ENCODE measurements at regions not wholly inside any gene's neighbourhood (a gene's known extent, or its start where the extent isn't known, plus 50 kb on each side); places are given as distances from the start of the nearest gene placed in this dataset.

- TF ChIP-seq CTCF (conservative IDR thresholded peaks at IDR 0.05; ENCODE audit: low read depth, low read length) = no peak
- peak; percentile 75 for DNase-seq (ENCODE audit: low read depth)
- H3K4me3 ChIP-seq (ENCODE audit: low read depth, low read length) = no peak overlapping the region
Observed at GRCh38 chr3:102181175-102181920, 253.5 kb upstream of the ZPLD1 start.

- DNase-seq (ENCODE audit: low read depth) = peak; percentile 99
- no peak overlapping the region for H3K4me3 ChIP-seq (ENCODE audit: low read depth, low read length)
- no peak for TF ChIP-seq CTCF (conservative IDR thresholded peaks at IDR 0.05; ENCODE audit: low read depth, low read length)
Observed at GRCh38 chr3:102182162-102182561, 252.7 kb upstream of the ZPLD1 start.

DNA sequence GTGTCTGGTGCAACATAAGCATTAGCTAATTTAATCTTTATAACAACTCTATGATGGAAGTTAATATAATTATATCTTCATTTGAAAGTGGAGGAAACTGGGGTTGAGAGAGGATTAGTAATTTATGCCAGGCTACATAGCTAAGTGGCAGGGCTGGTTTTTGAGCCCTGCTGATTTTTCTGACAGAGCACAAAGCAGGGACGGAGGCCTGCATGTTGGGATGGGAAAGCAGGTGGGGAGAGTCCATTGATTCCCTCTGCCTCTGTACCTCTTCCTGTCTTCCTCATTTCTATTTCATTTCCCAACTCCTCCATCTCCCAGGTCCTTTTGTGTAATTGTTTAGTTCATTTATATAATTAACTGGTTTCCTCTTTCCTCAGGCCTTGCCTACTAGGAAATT lies 251.6 kb upstream of the ZPLD1 start:
- TF ChIP-seq CTCF (conservative IDR thresholded peaks at IDR 0.05; ENCODE audit: low read depth, low read length) = no peak
- no peak for DNase-seq (ENCODE audit: low read depth)
- no peak overlapping the region for H3K4me3 ChIP-seq (ENCODE audit: low read depth, low read length)

DNA sequence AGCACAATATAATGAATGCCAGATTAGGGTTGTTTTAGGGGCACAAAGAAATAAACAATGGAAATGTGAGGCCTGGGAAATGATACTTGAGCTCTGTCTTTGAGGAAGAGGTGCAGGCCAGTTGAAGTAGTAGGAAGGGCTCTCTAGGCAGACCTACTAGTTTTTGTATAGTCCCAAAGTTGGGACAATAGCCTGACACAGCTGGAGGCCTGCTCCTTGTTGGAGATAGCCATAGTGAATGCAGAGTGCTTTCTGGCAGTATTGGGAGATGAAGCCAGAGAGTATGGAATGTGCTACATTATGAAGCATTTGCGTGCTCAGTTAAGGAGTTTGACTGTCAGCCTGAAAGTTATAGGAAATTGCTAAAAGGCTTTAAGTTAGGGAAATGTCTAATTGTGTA lies 251.2 kb upstream of the ZPLD1 start:
- TF ChIP-seq CTCF (conservative IDR thresholded peaks at IDR 0.05; ENCODE audit: low read depth, low read length) = no peak
- H3K4me3 ChIP-seq (ENCODE audit: low read depth, low read length) = no peak overlapping the region
- no peak for DNase-seq (ENCODE audit: low read depth)

DNA sequence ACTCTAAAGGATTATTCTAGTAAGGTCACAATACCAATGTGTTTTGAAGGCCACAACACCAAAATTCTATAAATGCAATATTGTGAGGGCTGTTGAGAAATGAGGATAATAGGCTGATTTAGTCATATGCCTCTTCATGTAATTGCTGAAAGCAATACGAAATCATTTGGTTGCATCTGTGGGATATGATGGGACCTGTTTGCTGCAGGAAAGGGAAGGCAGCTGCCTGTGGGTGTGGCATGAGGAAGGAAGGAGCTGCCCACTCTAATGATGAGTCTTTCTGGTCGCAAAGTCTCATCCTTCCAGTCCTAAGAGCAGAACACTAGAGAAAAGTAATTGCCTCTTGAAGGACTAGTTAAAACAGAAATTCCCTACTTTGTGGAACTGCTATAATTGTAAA lies 245.3 kb upstream of the ZPLD1 start:
- DNase-seq (ENCODE audit: low read depth) = no peak
- H3K4me3 ChIP-seq (ENCODE audit: low read depth, low read length) = no peak overlapping the region
- no peak for TF ChIP-seq CTCF (conservative IDR thresholded peaks at IDR 0.05; ENCODE audit: low read depth, low read length)

GRCh38 chr3:102189956-102190723 lies 244.7 kb upstream of the ZPLD1 start:
- no peak for DNase-seq (ENCODE audit: low read depth)

More at GRCh38 chr3:102189956-102190723, 244.7 kb upstream of the ZPLD1 start:
- no peak overlapping the region for H3K4me3 ChIP-seq (ENCODE audit: low read depth, low read length)
- TF ChIP-seq CTCF (conservative IDR thresholded peaks at IDR 0.05; ENCODE audit: low read depth, low read length) = no peak
